H1 (cell line): ENCODE measurements at regions not wholly inside any gene's neighbourhood (a gene's known extent, or its start where the extent isn't known, plus 50 kb on each side); places are given as distances from the start of the nearest gene placed in this dataset.

Experiments
- EGR1 ChIP-seq: IDR thresholded peaks from 2 replicates; pipeline ENCODE4 v1.6.1; 2011; ENCODE audit warnings: low read depth, low read length, borderline replicate concordance
- SIRT6 ChIP-seq: IDR thresholded peaks from one replicate; pipeline ENCODE4 v1.7.1; 2012; ENCODE audit warnings: low read length, inconsistent platforms
- TAF7 ChIP-seq: optimal IDR thresholded peaks from 2 replicates; pipeline ENCODE3; 2011; ENCODE audit warnings: low read depth, mild to moderate bottlenecking, inconsistent platforms, low read length, moderate library complexity, borderline replicate concordance

- TF ChIP-seq SIRT6 (no peak), EGR1 (no peak), TAF7 (no peak)
Measured at GRCh38 chr1:118484893-118485292, 299.9 kb upstream of the SPAG17 start (continued).
